ENCODE measurements at regions not wholly inside any gene's neighbourhood (a gene's known extent, or its start where the extent isn't known, plus 50 kb on each side); places are given as distances from the start of the nearest gene placed in this dataset.

GRCh38 chr12:89892436-89892835, 183.8 kb upstream of the ATP2B1 start:
- no peaks in the 10 kb centered on the region for H3K36me3 ChIP-seq (ENCODE audit: control insufficient read depth in 2 of 2, extremely low read depth in 1 of 2, insufficient read depth in 2 of 2, low read length in 2 of 2)
- H3K27ac ChIP-seq (ENCODE audit: insufficient read depth, low read depth, low read length): no peak overlapping the region
- H3K4me2 ChIP-seq (ENCODE audit: insufficient read depth, low read length): no peak overlapping the region
- no peaks in the 10 kb centered on the region for H3K9me1 ChIP-seq (replicated peaks; ENCODE audit: control insufficient read depth, extremely low read depth, insufficient read depth, low read length)
- H3K4me3 ChIP-seq (replicated peaks in 1 of 3; ENCODE audit: insufficient read depth in 1 of 3, low read depth in 1 of 3, low read length in 3 of 3): no peak overlapping the region
- TF ChIP-seq EZH2 (IDR thresholded peaks at IDR 0.05; ENCODE audit: borderline replicate concordance, low read depth, low read length, severe bottlenecking): no peak
- TF ChIP-seq, protein P1, sequence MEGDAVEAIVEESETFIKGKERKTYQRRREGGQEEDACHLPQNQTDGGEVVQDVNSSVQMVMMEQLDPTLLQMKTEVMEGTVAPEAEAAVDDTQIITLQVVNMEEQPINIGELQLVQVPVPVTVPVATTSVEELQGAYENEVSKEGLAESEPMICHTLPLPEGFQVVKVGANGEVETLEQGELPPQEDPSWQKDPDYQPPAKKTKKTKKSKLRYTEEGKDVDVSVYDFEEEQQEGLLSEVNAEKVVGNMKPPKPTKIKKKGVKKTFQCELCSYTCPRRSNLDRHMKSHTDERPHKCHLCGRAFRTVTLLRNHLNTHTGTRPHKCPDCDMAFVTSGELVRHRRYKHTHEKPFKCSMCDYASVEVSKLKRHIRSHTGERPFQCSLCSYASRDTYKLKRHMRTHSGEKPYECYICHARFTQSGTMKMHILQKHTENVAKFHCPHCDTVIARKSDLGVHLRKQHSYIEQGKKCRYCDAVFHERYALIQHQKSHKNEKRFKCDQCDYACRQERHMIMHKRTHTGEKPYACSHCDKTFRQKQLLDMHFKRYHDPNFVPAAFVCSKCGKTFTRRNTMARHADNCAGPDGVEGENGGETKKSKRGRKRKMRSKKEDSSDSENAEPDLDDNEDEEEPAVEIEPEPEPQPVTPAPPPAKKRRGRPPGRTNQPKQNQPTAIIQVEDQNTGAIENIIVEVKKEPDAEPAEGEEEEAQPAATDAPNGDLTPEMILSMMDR (IDR thresholded peaks at IDR 0.05; ENCODE audit: extremely low read depth in 1 of 2, insufficient read depth in 1 of 2, low read depth in 1 of 2, low read length in 2 of 2): no peak
- TF ChIP-seq FOS (IDR thresholded peaks at IDR 0.05; ENCODE audit: borderline replicate concordance, insufficient read depth, low read length): no peak
- TF ChIP-seq POLR2AphosphoS5 (IDR thresholded peaks at IDR 0.05; ENCODE audit: insufficient read depth, low read depth, low read length): no peak
- TF ChIP-seq MAX (IDR thresholded peaks at IDR 0.05; ENCODE audit: insufficient read depth, insufficient read length): no peak
- no peak for TF ChIP-seq GATA2 (IDR thresholded peaks at IDR 0.05; ENCODE audit: insufficient read depth, insufficient read length, low read depth, low read length)
- TF ChIP-seq POLR2A (IDR thresholded peaks at IDR 0.05; ENCODE audit: low read depth, low read length): no peak
- TF ChIP-seq JUN (IDR thresholded peaks at IDR 0.05; ENCODE audit: borderline replicate concordance, insufficient read depth, insufficient read length, low read depth): no peak
- no peak for TF ChIP-seq MYC (IDR thresholded peaks at IDR 0.05; ENCODE audit: low read depth, low read length)
- BruUV-seq (replicated peaks): no TSS peak
- H3K4me1 ChIP-seq (ENCODE audit: control insufficient read depth, extremely low read depth, insufficient read depth, low read length): no peaks in the 10 kb centered on the region
- ChIA-PET CTCF (no interaction called here), POLR2A (no interaction called here)
- H4K20me1 ChIP-seq (replicated peaks; ENCODE audit: control insufficient read depth, extremely low read depth, insufficient read depth, low read length): no peaks in the 10 kb centered on the region
- DNase-seq (ENCODE audit: low read depth, low spot score) (no peak), FAIRE-seq (no peak)
- no peak overlapping the region for H2AFZ ChIP-seq (ENCODE audit: low read depth, low read length)
- no peaks in the 10 kb centered on the region for H3K9me3 ChIP-seq (replicated peaks; ENCODE audit: control insufficient read depth, insufficient read depth, low read length)
- no peaks in the 10 kb centered on the region for H3K79me2 ChIP-seq (ENCODE audit: control insufficient read depth, insufficient read depth, low read length)
- H3K9ac ChIP-seq (replicated peaks; ENCODE audit: extremely low read depth, insufficient read depth, low read length): no peak overlapping the region
- intact Hi-C loops (cut with micrococcal nuclease): no loop called here
- H3K27me3 ChIP-seq (ENCODE audit: control insufficient read depth in 2 of 2, insufficient read depth in 2 of 2, low read length in 2 of 2): no peaks in the 10 kb centered on the region
- dilution Hi-C loops (cut with MboI; ENCODE audit: extremely low pct_ligation_motif_present, low sequenced_read_pairs): no loop called here
